ENCODE measurements at regions not wholly inside any gene's neighbourhood (a gene's known extent, or its start where the extent isn't known, plus 50 kb on each side); places are given as distances from the start of the nearest gene placed in this dataset.

DNA sequence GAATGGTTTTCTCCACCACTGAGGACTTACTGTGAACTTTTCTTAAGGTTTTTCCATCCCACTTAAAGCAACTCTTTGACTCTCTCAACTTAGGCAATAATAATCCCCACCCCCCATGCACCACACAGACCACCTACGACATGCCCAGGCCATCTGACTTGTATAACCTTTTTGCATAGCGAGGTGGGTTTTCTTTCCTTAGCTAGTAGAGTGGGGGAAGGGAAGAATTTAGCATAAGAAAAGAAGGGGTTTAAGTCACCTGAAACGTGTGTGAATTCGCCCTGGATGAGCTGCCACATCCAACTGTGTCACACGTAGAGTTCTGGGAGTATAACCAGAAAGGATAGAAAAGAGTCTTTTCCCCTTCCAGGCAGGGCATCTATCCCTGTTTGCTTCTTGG, 262.7 kb downstream of the YTHDC2 start:
- DNase-seq (ENCODE audit: low read depth): no peak
- in situ Hi-C loops (cut with HindIII; ENCODE audit: low pct_unique_long_range_greater_than_20kb, low sequenced_read_pairs): no loop called here

- in situ Hi-C loops (cut with HindIII; ENCODE audit: low pct_unique_long_range_greater_than_20kb, low sequenced_read_pairs): no loop called here
- peak; percentile 56 for DNase-seq (ENCODE audit: low read depth)
Observed at GRCh38 chr5:113776832-113777525, 263.5 kb downstream of the YTHDC2 start.

- in situ Hi-C loops (cut with HindIII; ENCODE audit: low pct_unique_long_range_greater_than_20kb, low sequenced_read_pairs): no loop called here
- DNase-seq (ENCODE audit: low read depth): no peak
Observed at GRCh38 chr5:113778147-113778546, 264.7 kb downstream of the YTHDC2 start.

DNA sequence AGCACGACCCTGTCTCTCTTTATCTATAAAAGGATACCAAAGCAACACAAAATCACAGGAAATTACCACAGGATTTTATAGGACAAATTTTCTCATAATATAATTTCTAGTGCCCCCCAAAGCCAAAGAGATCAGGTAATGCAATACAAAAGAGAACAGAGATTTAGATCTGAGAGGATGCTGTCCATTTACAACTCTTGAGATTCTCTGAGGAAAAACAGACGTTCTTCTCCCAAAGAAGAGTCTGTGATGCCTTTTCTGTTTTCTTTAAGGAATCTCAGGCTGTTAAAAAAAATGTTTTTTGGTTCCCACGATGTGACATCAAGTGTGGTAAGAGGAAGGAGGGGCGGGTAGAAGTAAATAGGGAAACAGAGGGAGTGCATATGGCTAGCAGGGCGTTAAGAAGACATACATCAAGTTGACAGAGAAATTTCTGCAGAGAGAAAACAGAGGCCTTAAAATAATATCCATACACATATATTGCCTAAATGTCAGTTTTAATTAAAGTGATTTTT, 274.7 kb downstream of the YTHDC2 start:
- in situ Hi-C loops (cut with HindIII; ENCODE audit: low pct_unique_long_range_greater_than_20kb, low sequenced_read_pairs): no loop called here
- no peak for DNase-seq (ENCODE audit: low read depth)

DNA sequence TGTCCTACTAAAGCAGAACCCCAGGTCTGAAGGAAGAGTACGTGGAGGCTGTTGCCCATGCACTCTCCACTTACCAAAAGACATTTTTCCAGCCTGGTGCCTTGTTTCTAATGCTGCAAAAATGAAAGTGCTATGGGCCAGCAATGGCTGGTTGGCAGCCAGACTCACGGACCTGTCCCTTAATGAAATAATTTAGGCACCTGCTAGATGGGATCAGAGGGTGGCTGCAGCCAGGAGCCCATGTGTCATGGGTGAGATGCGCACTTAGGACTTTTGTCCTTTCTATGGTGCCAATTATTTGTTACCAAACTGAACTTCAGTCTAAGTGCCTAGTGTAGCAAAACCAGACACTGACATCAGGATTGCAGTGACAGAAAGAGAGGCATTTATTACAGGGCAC, 276.3 kb downstream of the YTHDC2 start:
- in situ Hi-C loops (cut with HindIII; ENCODE audit: low pct_unique_long_range_greater_than_20kb, low sequenced_read_pairs): no loop called here

GRCh38 chr5:113792806-113793205, 279.3 kb downstream of the YTHDC2 start:
- in situ Hi-C loops (cut with HindIII; ENCODE audit: low pct_unique_long_range_greater_than_20kb, low sequenced_read_pairs): no loop called here
- DNase-seq (ENCODE audit: low read depth): no peak

More for the DNA sequence above, 276.3 kb downstream of the YTHDC2 start:
- DNase-seq (ENCODE audit: low read depth): no peak

- no peak for DNase-seq (ENCODE audit: low read depth)
- in situ Hi-C loops (cut with HindIII; ENCODE audit: low pct_unique_long_range_greater_than_20kb, low sequenced_read_pairs): no loop called here
Observed at GRCh38 chr5:113794981-113795380, 281.5 kb downstream of the YTHDC2 start.

DNA sequence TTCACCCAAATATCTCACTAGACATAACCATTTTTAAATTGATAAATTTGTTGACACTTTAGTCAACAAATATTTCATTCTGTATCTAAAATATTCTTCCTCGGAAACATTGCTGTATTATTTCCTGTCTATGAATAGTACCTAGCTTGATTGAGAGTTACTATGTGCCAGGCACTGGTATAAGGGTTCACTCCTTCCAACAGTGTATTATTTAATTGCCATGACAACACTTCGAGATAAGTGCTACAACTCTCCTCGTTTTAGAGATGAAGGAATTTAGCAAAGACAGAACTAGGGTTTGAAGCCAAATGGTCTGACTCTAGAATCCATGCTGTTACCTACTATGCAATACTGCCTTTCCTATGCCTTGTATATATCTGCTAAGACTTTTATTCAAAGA, 287.2 kb downstream of the YTHDC2 start:
- DNase-seq (ENCODE audit: low read depth): no peak
- in situ Hi-C loops (cut with HindIII; ENCODE audit: low pct_unique_long_range_greater_than_20kb, low sequenced_read_pairs): no loop called here

DNA sequence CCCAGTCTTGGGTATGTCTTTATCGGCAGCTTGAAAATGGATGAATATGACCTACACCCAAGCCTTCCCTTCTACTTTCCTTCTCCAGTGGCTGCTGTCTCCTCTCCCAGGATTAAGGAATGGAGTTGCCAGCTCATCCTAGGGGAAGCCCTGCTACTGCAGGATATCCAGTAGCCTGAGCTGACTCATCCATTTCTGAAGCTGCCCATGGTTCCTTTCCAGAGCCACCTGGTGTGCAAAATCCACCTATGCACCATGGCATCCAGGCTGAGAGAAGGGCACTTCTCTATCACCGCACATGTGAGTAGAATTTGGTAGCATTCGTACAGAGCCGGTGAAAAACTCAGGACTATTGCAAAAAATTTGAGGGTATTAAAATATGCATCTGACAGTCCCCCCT, 290.8 kb downstream of the YTHDC2 start:
- DNase-seq (ENCODE audit: low read depth): no peak
- in situ Hi-C loops (cut with HindIII; ENCODE audit: low pct_unique_long_range_greater_than_20kb, low sequenced_read_pairs): no loop called here

DNA sequence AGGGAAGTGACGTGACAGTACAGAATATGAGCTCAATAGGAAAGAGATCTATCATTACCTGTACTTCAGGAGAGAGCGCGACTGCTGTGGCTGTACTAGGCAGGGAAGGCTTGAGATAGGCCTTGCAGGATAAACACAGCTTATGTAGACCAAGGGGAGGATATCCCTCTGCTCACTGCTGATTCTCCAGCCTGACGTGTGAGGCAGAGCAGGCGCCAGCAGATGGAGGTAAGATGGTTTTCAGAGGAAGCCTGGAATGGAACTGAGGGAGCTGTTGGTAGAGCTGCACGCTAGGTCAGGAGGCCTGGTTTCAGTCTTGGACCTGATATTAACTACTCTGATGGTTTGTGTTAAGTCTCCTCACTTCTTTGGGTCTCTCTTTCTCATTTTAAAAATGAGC, 291.4 kb downstream of the YTHDC2 start:
- no peak for DNase-seq (ENCODE audit: low read depth)
- in situ Hi-C loops (cut with HindIII; ENCODE audit: low pct_unique_long_range_greater_than_20kb, low sequenced_read_pairs): no loop called here

DNA sequence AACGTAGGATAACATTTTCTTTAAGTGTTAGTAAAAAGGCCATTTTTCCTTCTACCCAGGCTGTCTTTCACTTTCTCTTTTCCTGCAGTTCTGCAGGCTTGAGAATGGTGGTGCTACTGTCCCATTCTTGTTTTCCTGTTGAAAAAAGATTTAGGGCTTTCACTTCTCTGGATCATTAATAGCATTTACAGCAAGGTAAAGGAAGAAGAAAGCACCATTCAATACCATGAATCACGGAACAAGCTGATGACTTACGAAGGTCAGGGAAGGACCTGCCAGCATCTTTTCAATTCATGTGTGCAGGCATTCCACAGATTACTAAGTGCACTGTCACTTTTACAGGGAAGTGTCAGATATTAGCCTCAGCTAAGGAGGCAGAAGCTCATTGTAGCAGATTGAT, 292.8 kb downstream of the YTHDC2 start:
- in situ Hi-C loops (cut with HindIII; ENCODE audit: low pct_unique_long_range_greater_than_20kb, low sequenced_read_pairs): no loop called here
- no peak for DNase-seq (ENCODE audit: low read depth)

GRCh38 chr5:113806904-113807303, 293.4 kb downstream of the YTHDC2 start:
- no peak for DNase-seq (ENCODE audit: low read depth)
- in situ Hi-C loops (cut with HindIII; ENCODE audit: low pct_unique_long_range_greater_than_20kb, low sequenced_read_pairs): no loop called here

DNA sequence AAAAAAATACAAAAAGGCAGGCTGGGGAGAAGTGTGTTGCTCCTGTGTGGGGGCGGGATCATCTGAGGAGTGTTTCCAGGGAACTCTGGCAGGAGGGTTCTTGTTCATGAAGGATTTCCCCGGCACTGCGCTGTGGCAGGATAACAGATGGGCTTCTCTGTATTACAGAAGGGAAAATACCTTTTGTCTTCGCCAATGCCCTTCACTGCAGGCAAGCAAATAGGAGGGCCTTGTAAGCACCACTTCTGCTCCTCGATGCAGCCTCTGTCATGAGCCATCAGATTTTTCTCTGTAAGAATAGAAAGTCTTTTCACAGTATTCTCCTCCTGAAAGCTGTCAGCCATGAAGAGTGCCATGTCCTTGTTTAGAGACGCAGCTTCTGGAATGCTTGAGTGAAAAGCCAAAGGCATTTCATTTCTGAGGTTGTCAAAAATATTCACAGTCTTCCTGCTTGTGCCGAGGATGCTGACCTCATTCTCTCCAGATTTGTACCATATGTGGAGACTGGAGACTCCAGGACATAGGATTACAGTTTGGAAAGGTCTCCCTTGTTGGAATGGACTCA, 294.0 kb downstream of the YTHDC2 start:
- no peak for DNase-seq (ENCODE audit: low read depth)
- in situ Hi-C loops (cut with HindIII; ENCODE audit: low pct_unique_long_range_greater_than_20kb, low sequenced_read_pairs): no loop called here

DNA sequence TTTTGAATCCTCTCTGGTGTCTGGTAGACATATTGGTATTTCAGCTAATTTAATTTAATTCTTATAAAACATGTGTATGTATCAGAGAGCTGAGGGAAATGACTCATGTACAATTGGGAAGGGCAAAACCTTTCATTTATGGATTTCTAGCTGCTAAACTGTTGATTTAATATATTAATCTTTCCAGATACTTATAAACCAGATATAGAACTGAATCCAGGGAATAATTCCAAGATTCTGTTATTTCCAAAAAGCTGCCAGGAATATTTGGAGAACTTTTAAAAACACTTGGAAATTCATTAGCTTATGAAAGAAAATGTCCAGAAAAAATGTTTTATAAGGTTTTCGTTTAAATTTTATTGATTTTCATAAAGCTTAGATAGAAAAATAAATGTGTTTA, 295.5 kb downstream of the YTHDC2 start:
- in situ Hi-C loops (cut with HindIII; ENCODE audit: low pct_unique_long_range_greater_than_20kb, low sequenced_read_pairs): no loop called here

DNA sequence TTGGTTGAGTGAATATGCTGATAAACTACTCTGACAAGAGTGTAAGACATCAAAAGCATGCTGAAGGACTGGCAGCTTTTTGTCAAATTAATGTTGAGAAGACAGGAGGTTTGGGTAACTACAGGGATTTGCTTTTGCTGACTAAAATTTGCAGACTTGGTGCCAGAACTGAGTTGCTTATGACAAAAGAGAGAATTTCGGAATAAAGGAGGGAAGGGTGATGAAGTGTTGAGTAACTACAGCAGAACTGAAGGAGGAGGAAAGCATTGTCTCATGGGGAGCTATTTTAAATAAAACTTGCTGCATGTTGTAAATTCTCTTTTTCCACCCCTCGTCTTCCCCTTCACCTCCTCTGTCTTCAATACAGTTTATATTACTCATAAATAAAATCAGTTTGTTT, 296.1 kb downstream of the YTHDC2 start:
- in situ Hi-C loops (cut with HindIII; ENCODE audit: low pct_unique_long_range_greater_than_20kb, low sequenced_read_pairs): no loop called here
- no peak for DNase-seq (ENCODE audit: low read depth)

More for the DNA sequence above, 295.5 kb downstream of the YTHDC2 start:
- DNase-seq (ENCODE audit: low read depth): no peak

DNA sequence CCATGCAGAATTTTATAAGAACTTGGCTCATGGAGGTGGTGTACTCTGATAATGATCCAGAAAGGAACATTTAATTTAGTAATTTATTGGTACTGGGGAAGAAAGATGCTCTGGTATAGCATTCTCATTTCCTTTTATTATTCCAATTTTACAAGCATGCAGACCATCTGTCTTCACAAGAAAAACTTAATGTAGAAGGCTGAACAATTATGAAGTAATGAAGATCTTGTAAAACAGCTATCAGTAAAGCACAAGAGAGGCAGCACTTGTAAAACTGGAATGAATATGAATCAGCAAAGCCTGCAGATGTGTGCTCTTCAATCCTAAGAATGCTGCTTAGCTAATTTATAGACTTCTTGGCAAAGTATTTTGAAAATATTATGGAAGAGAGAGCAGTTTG, 300.0 kb downstream of the YTHDC2 start:
- in situ Hi-C loops (cut with HindIII; ENCODE audit: low pct_unique_long_range_greater_than_20kb, low sequenced_read_pairs): no loop called here
- no peak for DNase-seq (ENCODE audit: low read depth)

GRCh38 chr5:113817683-113818082, 304.2 kb downstream of the YTHDC2 start:
- DNase-seq (ENCODE audit: low read depth): no peak
- in situ Hi-C loops (cut with HindIII; ENCODE audit: low pct_unique_long_range_greater_than_20kb, low sequenced_read_pairs): no loop called here

- in situ Hi-C loops (cut with HindIII; ENCODE audit: low pct_unique_long_range_greater_than_20kb, low sequenced_read_pairs): no loop called here
- no peak for DNase-seq (ENCODE audit: low read depth)
Observed at GRCh38 chr5:113823696-113824095, 310.2 kb downstream of the YTHDC2 start.

DNA sequence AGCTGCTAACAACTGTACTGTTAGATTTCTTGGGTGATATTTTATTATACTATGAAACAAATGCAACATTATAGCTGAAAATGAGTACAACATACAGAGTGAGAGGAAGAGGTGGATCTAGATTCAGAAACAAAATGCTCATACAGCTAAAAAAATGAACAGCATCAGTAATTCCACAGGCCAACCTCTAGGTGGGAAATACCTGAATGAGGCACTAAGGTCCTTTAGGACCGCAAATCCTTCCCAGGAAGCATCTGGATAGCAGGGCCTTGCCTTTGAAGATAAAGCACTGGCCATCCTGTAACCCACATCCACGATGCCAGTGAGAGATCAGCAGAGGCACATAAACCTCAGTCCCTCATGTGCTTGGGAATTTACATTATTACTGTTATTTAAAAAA, 310.8 kb downstream of the YTHDC2 start:
- in situ Hi-C loops (cut with HindIII; ENCODE audit: low pct_unique_long_range_greater_than_20kb, low sequenced_read_pairs): no loop called here
- no peak for DNase-seq (ENCODE audit: low read depth)

GRCh38 chr5:113825176-113825575, 311.7 kb downstream of the YTHDC2 start:
- DNase-seq (ENCODE audit: low read depth): no peak
- in situ Hi-C loops (cut with HindIII; ENCODE audit: low pct_unique_long_range_greater_than_20kb, low sequenced_read_pairs): no loop called here

All from Caki2 (cell line).